GM21381 (cell line): ENCODE measurements at regions not wholly inside any gene's neighbourhood (a gene's known extent, or its start where the extent isn't known, plus 50 kb on each side); places are given as distances from the start of the nearest gene placed in this dataset.
"Not testable (repeated sequence)": the region's sequence is repeated elsewhere in the genome, so short reads cannot be mapped to it uniquely, and the experiment has no call there.

Source experiments
- ATAC-seq: cut with Tn5 transposase; IDR thresholded peaks from one replicate; pipeline ENCODE4 v1.9.1; 2021; ENCODE audit warnings: mild to moderate bottlenecking, moderate library complexity; ENCODE audit not compliant: unreplicated experiment

GRCh38 chr5:53405396-53405795, 75.0 kb upstream of the FST start:
- no peak for ATAC-seq

DNA sequence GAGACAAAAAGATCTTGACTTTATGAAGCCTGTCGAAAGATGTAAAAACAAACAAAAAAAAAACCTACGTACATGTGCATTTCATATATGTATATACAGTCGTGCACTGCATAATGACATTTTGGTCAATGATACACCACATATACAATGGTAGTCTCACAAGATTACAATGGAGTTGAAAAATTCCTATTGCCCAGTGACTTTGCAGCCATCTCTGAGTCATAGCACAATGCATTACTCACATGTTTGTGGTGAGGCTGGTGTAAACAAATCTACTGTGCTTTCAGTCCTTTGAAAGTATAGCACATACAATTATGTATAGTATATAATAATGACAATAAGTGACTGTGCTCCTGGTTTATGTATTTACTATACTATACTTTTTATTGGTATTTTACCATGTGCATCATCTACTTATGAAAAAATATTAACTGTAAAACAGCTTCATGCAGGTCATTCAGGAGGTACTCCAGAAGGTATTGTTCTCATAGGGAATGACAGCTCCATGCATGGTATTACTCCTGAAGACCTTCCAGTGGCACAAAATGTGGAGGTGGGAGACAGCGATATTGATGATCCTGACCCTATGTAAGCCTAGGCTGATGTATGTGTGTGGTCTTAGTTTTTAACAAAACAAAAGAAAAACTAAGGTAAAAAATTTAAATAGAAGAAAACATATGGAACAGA, 73.7 kb upstream of the FST start:
- ATAC-seq: no peak

DNA sequence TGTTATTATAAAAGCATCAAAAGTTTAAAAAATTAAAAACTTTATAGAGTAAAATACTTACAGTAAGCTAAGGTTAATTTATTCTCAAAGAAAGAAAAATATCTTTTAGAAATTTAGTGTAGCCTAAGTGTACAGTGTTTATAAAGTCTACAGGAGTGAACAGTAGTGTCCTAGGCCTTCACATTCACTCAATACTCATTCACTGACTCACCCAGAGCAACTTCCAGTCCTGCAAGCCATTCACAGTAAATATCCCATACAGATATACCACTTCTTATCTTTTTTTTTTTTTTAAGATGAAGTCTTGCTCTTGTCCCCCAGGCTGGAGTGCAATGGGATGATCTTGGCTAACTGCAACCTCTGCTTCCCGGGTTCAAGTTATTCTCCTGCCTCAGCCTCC, 73.1 kb upstream of the FST start:
- no peak for ATAC-seq

DNA sequence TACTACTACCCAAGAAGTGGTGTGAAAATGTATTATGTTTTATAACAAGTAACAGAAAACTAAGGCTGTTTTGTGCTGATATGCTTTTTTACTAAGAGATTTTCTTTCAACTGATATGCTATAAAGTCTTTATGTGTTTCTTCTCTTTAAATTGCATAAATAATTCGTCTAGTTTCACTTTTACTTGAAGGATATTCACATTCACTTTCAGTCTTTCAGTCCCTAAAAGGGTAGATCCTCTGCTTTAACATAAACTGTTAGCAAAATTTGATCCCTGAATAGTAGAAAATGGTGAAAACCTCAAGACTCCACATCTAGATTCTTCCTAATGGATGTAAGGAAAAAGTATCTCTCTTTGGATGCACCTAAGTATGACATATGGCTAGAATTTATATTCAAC, 69.0 kb upstream of the FST start:
- no peak for ATAC-seq

DNA sequence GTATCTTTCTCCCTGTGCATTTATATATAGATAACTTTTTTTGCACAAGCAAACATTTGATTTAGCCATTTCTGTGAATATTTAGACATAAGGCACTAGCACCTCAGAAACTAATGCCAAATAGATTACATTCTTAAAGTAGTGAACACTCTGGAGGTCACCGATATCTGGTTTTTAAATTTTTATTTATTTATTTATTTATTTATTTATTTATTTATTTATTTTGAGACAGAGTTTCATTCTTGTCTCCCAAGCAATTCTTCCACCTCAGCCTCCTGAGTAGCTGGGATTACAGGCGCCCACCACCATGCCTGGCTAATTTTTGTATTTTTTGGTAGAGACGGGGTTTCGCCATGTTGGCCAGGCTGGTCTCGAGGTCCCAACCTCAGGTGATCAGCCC, 67.9 kb upstream of the FST start:
- not testable (repeated sequence) for ATAC-seq

- no peak for ATAC-seq
Observed at GRCh38 chr5:53416144-53416738, 64.2 kb upstream of the FST start.

- ATAC-seq: no peak
Observed at GRCh38 chr5:53418409-53418808, 62.0 kb upstream of the FST start.

- no peak for ATAC-seq
Observed at GRCh38 chr5:53418826-53419658, 61.4 kb upstream of the FST start.

- ATAC-seq: no peak
Observed at GRCh38 chr5:53422539-53422938, 57.9 kb upstream of the FST start.

- ATAC-seq: no peak
Observed at GRCh38 chr5:53423724-53424123, 56.7 kb upstream of the FST start.

DNA sequence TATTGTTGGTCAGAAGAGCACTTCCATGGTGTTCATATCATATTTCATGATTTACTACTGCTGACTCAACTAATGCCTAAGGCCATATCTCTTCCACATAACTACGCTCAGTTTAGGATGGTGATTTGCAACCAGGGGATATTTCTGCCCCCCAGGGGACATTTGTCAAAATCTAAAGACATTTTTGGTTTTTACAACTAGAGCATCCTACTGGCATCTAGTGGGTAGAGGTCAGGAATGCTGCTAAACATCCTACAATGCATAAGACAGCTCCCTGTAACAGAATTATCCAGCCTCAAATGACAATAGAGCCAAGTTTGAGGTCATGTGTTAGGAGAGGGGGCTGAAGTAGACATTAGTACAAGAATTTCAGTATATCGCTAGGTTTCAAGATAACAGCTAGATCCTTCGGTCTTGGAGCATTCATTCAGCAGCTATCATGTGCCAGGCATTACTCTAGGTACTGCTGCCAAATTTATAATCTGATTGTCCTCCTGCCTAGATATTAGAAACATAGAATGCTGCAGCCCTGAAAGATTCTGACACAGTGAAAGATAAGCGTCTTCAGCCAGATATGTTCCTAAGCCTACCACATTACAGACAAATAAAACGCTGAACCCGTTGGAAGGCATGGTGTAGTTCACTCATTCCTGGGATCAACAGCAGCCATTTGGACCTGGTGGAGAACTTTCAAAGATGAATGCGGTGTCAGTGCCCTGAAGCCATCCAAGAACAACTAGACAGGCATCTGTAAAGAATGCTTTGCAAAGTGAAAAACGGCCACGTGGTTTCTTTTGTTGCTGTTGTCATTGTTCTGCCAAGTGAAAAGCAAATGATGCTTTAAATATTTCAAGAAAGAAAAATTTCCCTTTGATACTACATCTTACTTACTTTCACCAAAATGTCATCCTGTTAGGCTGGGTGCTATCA, 55.5 kb upstream of the FST start:
- ATAC-seq: no peak

- no peak for ATAC-seq
Observed at GRCh38 chr5:53425687-53426511, 54.5 kb upstream of the FST start.

GRCh38 chr5:53426512-53426830, 54.0 kb upstream of the FST start:
- no peak for ATAC-seq

- no peak for ATAC-seq
Observed at GRCh38 chr5:53426878-53427277, 53.6 kb upstream of the FST start.

- no peak for ATAC-seq
Observed at GRCh38 chr5:53427965-53428364, 52.5 kb upstream of the FST start.

- no peak for ATAC-seq
Observed at GRCh38 chr5:53429706-53430105, 50.7 kb upstream of the FST start.

DNA sequence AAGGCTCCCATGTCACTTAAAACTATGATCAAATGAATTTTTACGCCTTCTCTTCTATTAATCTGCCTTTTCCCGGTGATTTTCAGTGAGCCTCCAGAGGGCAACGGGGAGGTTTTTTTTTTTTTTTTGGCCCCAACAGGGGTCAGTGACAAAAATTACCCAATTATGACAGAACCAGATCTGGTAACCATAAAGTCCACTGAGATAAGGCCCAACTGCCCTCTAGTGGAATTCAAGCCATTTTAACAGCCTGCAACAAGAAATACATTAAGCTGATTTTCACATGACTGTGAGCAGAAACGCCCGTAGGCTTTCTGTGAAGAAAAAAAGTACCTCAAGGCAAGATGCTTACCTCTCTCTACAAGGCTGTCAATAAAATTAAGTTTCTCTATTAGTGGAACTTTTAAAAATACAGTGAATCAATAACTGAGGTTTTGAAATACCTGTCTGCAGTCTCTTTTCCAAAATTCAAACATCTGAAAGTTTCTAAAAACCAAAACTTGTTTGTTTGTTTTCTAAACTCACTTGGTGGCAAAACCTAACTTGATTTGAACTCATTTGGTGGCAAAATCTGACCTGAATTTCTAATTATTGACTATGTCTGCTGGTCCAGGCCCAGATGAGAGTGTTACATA, 49.7 kb upstream of the FST start:
- ATAC-seq: no peak
